H1 (cell line): ENCODE measurements at regions not wholly inside any gene's neighbourhood (a gene's known extent, or its start where the extent isn't known, plus 50 kb on each side); places are given as distances from the start of the nearest gene placed in this dataset.

Experiments
- CTCF ChIA-PET: fragments of 300-600 bp; sonication (Branson Sonifier 250); formaldehyde crosslinking; loops from one replicate; lab custom pipeline; 2021; ENCODE audit not compliant: partially characterized antibody; lab: Charles Lee
- POLR2A ChIA-PET: fragments of 300-600 bp; sonication (Branson Sonifier 250); formaldehyde crosslinking; loops from one replicate; lab custom pipeline; 2021; ENCODE audit warnings: inconsistent platforms; ENCODE audit not compliant: partially characterized antibody; lab: Charles Lee
- DNase-seq, 2 experiments: peaks; one replicate each; pipeline versions ENCODE4 v3.0.0 to v3.0.0-alpha.2; 2010 to 2022; ENCODE audit warnings: low spot score in 2 of 2, low read depth in 1 of 2, mixed read lengths in 1 of 2
- FAIRE-seq: peaks from 2 replicates; lab custom pipeline; 2011; peaks lifted over from hg19 to GRCh38; lab: Jason Lieb, UNC
- H2AFZ ChIP-seq: 2 replicates; pipeline ENCODE4 v1.8.1; 2012; ENCODE audit warnings: low read length, inconsistent platforms
- H2AK5ac ChIP-seq: 2 replicates; pipeline ENCODE4 v1.6.1; 2013; ENCODE audit warnings: low read depth, low read length
- H2BK120ac ChIP-seq: replicated peaks from 2 replicates; pipeline ENCODE3; 2013; ENCODE audit warnings: low read depth, low read length, inconsistent platforms
- H2BK12ac ChIP-seq: 2 replicates; pipeline ENCODE4 v1.6.1; 2013; ENCODE audit warnings: low read depth, low read length
- H2BK15ac ChIP-seq: 2 replicates; pipeline ENCODE4 v1.6.1; 2013; ENCODE audit warnings: low read length
- H2BK20ac ChIP-seq: 2 replicates; pipeline ENCODE4 v1.6.1; 2013; ENCODE audit warnings: low read length
- H2BK5ac ChIP-seq: 2 replicates; pipeline ENCODE4 v1.6.1; 2013; ENCODE audit warnings: low read depth, low read length
- H3K14ac ChIP-seq: 2 replicates; pipeline ENCODE4 v1.6.1; 2013; ENCODE audit warnings: inconsistent platforms; ENCODE audit not compliant: insufficient read length
- H3K18ac ChIP-seq: 2 replicates; pipeline ENCODE4 v1.6.1; 2013; ENCODE audit warnings: low read length; ENCODE audit errors: extremely low read depth
- H3K23ac ChIP-seq: 2 replicates; pipeline ENCODE4 v1.6.1; 2013; ENCODE audit warnings: inconsistent platforms; ENCODE audit not compliant: insufficient read length
- H3K23me2 ChIP-seq: 2 replicates; pipeline ENCODE4 v1.6.1; 2013; ENCODE audit warnings: low read depth, low read length
- H3K27ac ChIP-seq: 2 replicates; pipeline ENCODE4 v1.6.1; 2011; ENCODE audit warnings: low read depth, low read length, inconsistent platforms
- H3K27me3 ChIP-seq, 4 experiments: replicated peaks in 1 of 4; 1 replicate in 1 of 4; 2 replicates in 3 of 4; pipeline versions ENCODE4 v1.6.1 to v1.8.1; 2011 to 2013; ENCODE audit warnings: low read length in 3 of 4, mild to moderate bottlenecking in 3 of 4, inconsistent platforms in 2 of 4, mixed read lengths in 2 of 4, moderate library complexity in 1 of 4; ENCODE audit not compliant: control insufficient read depth in 3 of 4, insufficient read depth in 3 of 4; ENCODE audit errors: extremely low read depth in 1 of 4
- H3K36me3 ChIP-seq, 4 experiments: 2 replicates each; pipeline versions ENCODE4 v1.6.1 to v1.8.1; 2011 to 2013; ENCODE audit warnings: mild to moderate bottlenecking in 4 of 4, low read length in 3 of 4, moderate library complexity in 2 of 4, control low read depth in 1 of 4, inconsistent platforms in 1 of 4; ENCODE audit not compliant: insufficient read depth in 4 of 4, control insufficient read depth in 2 of 4
- H3K4ac ChIP-seq: replicated peaks from 2 replicates; pipeline ENCODE3; 2013; ENCODE audit warnings: low read length, low read depth, mixed read lengths, inconsistent platforms; ENCODE audit not compliant: insufficient read length
- H3K4me1 ChIP-seq, 4 experiments: replicated peaks in 1 of 4; 1 replicate in 1 of 4; 2 replicates in 3 of 4; pipeline versions ENCODE4 v1.6.1 to v1.8.1; 2011 to 2013; ENCODE audit warnings: low read length in 3 of 4, inconsistent platforms in 2 of 4, mixed read lengths in 1 of 4; ENCODE audit not compliant: insufficient read depth in 4 of 4, control insufficient read depth in 3 of 4
- H3K4me2 ChIP-seq, 2 experiments: 2 replicates each; pipeline versions ENCODE4 v1.6.1 to v1.8.1; 2011 to 2013; ENCODE audit warnings: low read depth in 2 of 2, low read length in 2 of 2, control low read depth in 1 of 2, inconsistent platforms in 1 of 2, mild to moderate bottlenecking in 1 of 2; ENCODE audit not compliant: insufficient read depth in 1 of 2
- H3K4me3 ChIP-seq, 4 experiments: fragments of 200-600, 300-600 bp in 1 of 4; sonication (generic), shearing (Covaris generic), sonication (Bioruptor Twin) in 1 of 4; 2 replicates each; pipeline versions ENCODE4 v1.5.1 to v1.8.1; 2011 to 2016; ENCODE audit warnings: low read length in 4 of 4, low read depth in 3 of 4, control low read depth in 2 of 4, inconsistent platforms in 2 of 4, mild to moderate bottlenecking in 2 of 4, mixed read lengths in 1 of 4, moderate library complexity in 1 of 4; ENCODE audit not compliant: insufficient read depth in 2 of 4; ENCODE audit errors: extremely low read depth in 1 of 4
- H3K56ac ChIP-seq: replicated peaks from 2 replicates; pipeline ENCODE3; 2013; ENCODE audit warnings: low read depth, mild to moderate bottlenecking, mixed read lengths, low read length, inconsistent platforms; ENCODE audit not compliant: insufficient read length
- H3K79me1 ChIP-seq: 2 replicates; pipeline ENCODE4 v1.6.1; 2013; ENCODE audit warnings: low read depth, low read length, control low read depth
- H3K79me2 ChIP-seq, 2 experiments: 2 replicates each; pipeline versions ENCODE4 v1.6.1 to v1.8.1; 2012 to 2013; ENCODE audit warnings: low read length in 2 of 2, mild to moderate bottlenecking in 2 of 2, inconsistent platforms in 1 of 2; ENCODE audit not compliant: insufficient read depth in 2 of 2, control insufficient read depth in 1 of 2
- H3K9ac ChIP-seq, 4 experiments: replicated peaks in 1 of 4; 1 replicate in 1 of 4; 2 replicates in 3 of 4; pipeline versions ENCODE4 v1.6.1 to v1.8.1; 2011 to 2013; ENCODE audit warnings: low read depth in 3 of 4, low read length in 3 of 4, control low read depth in 2 of 4, mild to moderate bottlenecking in 2 of 4, moderate library complexity in 2 of 4, inconsistent platforms in 1 of 4; ENCODE audit errors: extremely low read depth in 1 of 4
- H3K9me3 ChIP-seq, 2 experiments: 2 replicates each; pipeline versions ENCODE4 v1.6.1 to v1.8.1; 2012 to 2013; ENCODE audit warnings: mild to moderate bottlenecking in 2 of 2, moderate library complexity in 2 of 2, control low read depth in 1 of 2, inconsistent platforms in 1 of 2, low read depth in 1 of 2, low read length in 1 of 2, mixed read lengths in 1 of 2; ENCODE audit not compliant: insufficient read depth in 2 of 2
- H4K20me1 ChIP-seq, 2 experiments: replicated peaks in 1 of 2; 2 replicates each; pipeline versions ENCODE3 to v1.8.1; 2011 to 2013; ENCODE audit warnings: inconsistent platforms in 2 of 2, low read length in 2 of 2, mild to moderate bottlenecking in 1 of 2; ENCODE audit not compliant: insufficient read depth in 2 of 2, control insufficient read depth in 1 of 2
- H4K5ac ChIP-seq: 2 replicates; pipeline ENCODE4 v1.6.1; 2013; ENCODE audit warnings: low read length, low read depth, mixed read lengths, inconsistent platforms; ENCODE audit not compliant: insufficient read length
- H4K8ac ChIP-seq: 2 replicates; pipeline ENCODE4 v1.8.0; 2013; ENCODE audit warnings: mild to moderate bottlenecking, moderate library complexity, low read length, inconsistent platforms; ENCODE audit not compliant: insufficient read depth; ENCODE audit errors: extremely low read depth
- H4K91ac ChIP-seq: replicated peaks from 2 replicates; pipeline ENCODE3; 2013; ENCODE audit warnings: low read length, mixed read lengths, inconsistent platforms; ENCODE audit not compliant: insufficient read length
- ATF2 ChIP-seq: IDR thresholded peaks from 2 replicates; pipeline ENCODE4 v1.6.1; 2012; ENCODE audit warnings: low read length, inconsistent platforms
- JUN ChIP-seq: IDR thresholded peaks from 2 replicates; pipeline ENCODE4 v1.6.1; 2011; ENCODE audit warnings: low read depth, mild to moderate bottlenecking, improper control_type of control experiment, low read length
- POLR2AphosphoS5 ChIP-seq: IDR thresholded peaks from 2 replicates; pipeline ENCODE4 v1.6.1; 2011; ENCODE audit warnings: low read depth, low read length
- TAF1 ChIP-seq: IDR thresholded peaks from 2 replicates; pipeline ENCODE4 v1.6.1; 2011; ENCODE audit warnings: mild to moderate bottlenecking, low read depth, low read length
- WGBS, 2 experiments: shearing (Covaris generic) in 1 of 2; methylation state at CpG; one replicate each; pipeline versions ENCODE4 v1.1.6 to v1.1.7; 2013 to 2015; ENCODE audit warnings: low lambda C conversion rate in 2 of 2, mixed read lengths in 2 of 2, inconsistent platforms in 1 of 2, low coverage in 1 of 2, missing lambda C conversion rate in 1 of 2; ENCODE audit not compliant: insufficient replicate concordance in 2 of 2, insufficient coverage in 1 of 2, insufficient read length in 1 of 2; ENCODE audit errors: extremely low coverage in 1 of 2, missing lambda C conversion rate in 1 of 2; 5-methylcytosine and 5-hydroxymethylcytosine counted together
- TF ChIP-seq, protein P1 (sequence below), 3 experiments: IDR thresholded peaks; 1 replicate in 2 of 3; 2 replicates in 1 of 3; pipeline versions ENCODE4 v1.5.1 to v1.6.1; 2011; ENCODE audit warnings: low read length in 3 of 3, mild to moderate bottlenecking in 3 of 3, inconsistent platforms in 2 of 3, low read depth in 1 of 3, moderate library complexity in 1 of 3; ENCODE audit not compliant: insufficient read depth in 1 of 3; ENCODE audit errors: control extremely low read depth in 1 of 3

- H3K9ac ChIP-seq: no peak overlapping the region
- H4K91ac ChIP-seq: no peak overlapping the region
- TF ChIP-seq, protein P1, sequence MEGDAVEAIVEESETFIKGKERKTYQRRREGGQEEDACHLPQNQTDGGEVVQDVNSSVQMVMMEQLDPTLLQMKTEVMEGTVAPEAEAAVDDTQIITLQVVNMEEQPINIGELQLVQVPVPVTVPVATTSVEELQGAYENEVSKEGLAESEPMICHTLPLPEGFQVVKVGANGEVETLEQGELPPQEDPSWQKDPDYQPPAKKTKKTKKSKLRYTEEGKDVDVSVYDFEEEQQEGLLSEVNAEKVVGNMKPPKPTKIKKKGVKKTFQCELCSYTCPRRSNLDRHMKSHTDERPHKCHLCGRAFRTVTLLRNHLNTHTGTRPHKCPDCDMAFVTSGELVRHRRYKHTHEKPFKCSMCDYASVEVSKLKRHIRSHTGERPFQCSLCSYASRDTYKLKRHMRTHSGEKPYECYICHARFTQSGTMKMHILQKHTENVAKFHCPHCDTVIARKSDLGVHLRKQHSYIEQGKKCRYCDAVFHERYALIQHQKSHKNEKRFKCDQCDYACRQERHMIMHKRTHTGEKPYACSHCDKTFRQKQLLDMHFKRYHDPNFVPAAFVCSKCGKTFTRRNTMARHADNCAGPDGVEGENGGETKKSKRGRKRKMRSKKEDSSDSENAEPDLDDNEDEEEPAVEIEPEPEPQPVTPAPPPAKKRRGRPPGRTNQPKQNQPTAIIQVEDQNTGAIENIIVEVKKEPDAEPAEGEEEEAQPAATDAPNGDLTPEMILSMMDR (IDR thresholded peaks at IDR 0.05; ENCODE audit: control extremely low read depth in 1 of 3, insufficient read depth in 1 of 3, low read depth in 1 of 3, low read length in 3 of 3): no peak
- TF ChIP-seq ATF2 (no peak), POLR2AphosphoS5 (no peak), TAF1 (no peak), JUN (no peak)
- H2BK20ac ChIP-seq: no peak overlapping the region
- POLR2A ChIA-PET: no interaction called here
- H3K36me3 ChIP-seq: no peaks in the 10 kb centered on the region
- H3K9me3 ChIP-seq: no peaks in the 10 kb centered on the region
- no peaks in the 10 kb centered on the region for H3K4me1 ChIP-seq
- H3K4me2 ChIP-seq: no peak overlapping the region
- H3K27ac ChIP-seq: no peak overlapping the region
- H3K14ac ChIP-seq: no peak overlapping the region
- H3K79me1 ChIP-seq: no peaks in the 10 kb centered on the region
- no peak for FAIRE-seq
- H3K4me3 ChIP-seq: no peak overlapping the region
- H2BK12ac ChIP-seq: no peak overlapping the region
- H3K27me3 ChIP-seq: no peaks in the 10 kb centered on the region
- no peaks in the 10 kb centered on the region for H4K20me1 ChIP-seq
- WGBS, 2 experiments: 92% methylated on average over 3 of the region's 3 CpGs; no CpG with 5 or more reads in 1 of the 2 experiments
- no peak for DNase-seq
- H4K8ac ChIP-seq: no peak overlapping the region
- H3K23ac ChIP-seq: no peak overlapping the region
- no peaks in the 10 kb centered on the region for H3K23me2 ChIP-seq
- no peak overlapping the region for H3K4ac ChIP-seq
- H3K79me2 ChIP-seq: no peaks in the 10 kb centered on the region
- H2BK120ac ChIP-seq: no peak overlapping the region
- no peak overlapping the region for H4K5ac ChIP-seq
- no peak overlapping the region for H3K18ac ChIP-seq
- no peak overlapping the region for H2AK5ac ChIP-seq
- CTCF ChIA-PET: interaction anchor here (1.4 kb wide), 1 partner anchor 14 kb away, joined by 4 read pairs; no protein-coding TSS in a partner anchor
- H2BK5ac ChIP-seq: no peak overlapping the region
- H2BK15ac ChIP-seq: no peak overlapping the region
- no peak overlapping the region for H3K56ac ChIP-seq
- no peak overlapping the region for H2AFZ ChIP-seq
Measured at GRCh38 chr4:23279377-23279986, 586.7 kb downstream of the GBA3 start.
